CD4-positive, alpha-beta T cell (primary cell): ENCODE measurements at regions not wholly inside any gene's neighbourhood (a gene's known extent, or its start where the extent isn't known, plus 50 kb on each side); places are given as distances from the start of the nearest gene placed in this dataset.

Experiments used
- ATAC-seq: fragments of 200-7000 bp; cut with Tn5 transposase; one replicate; pipeline ENCODE4 v1.10.0; 2022; ENCODE audit warnings: mild to moderate bottlenecking; ENCODE audit not compliant: poor library complexity
- CTCF ChIA-PET: fragments of 350-600 bp; sonication (Branson Sonifier 250); formaldehyde crosslinking; loops from one replicate; lab custom pipeline; 2021; ENCODE audit warnings: antibody characterized with exemption, inconsistent platforms; lab: Charles Lee
- POLR2A ChIA-PET: fragments of 350-600 bp; sonication (Branson Sonifier 250); formaldehyde crosslinking; loops from one replicate; lab custom pipeline; 2021; ENCODE audit warnings: antibody characterized with exemption, inconsistent platforms; lab: Charles Lee
- DNase-seq, 14 experiments: peaks; one replicate each; pipeline ENCODE4 v3.0.0-alpha.2; 2013 to 2020; ENCODE audit warnings: mixed read lengths in 2 of 14
- H3K27ac ChIP-seq, 2 donors: one replicate each; pipeline versions ENCODE4 v1.5.1 to v1.7.0; 2013; ENCODE audit warnings: low read length in 2 of 2, low read depth in 1 of 2, mild to moderate bottlenecking in 1 of 2
- H3K27me3 ChIP-seq, 2 experiments: 1 replicate in 1 of 2; 2 replicates in 1 of 2; pipeline versions ENCODE4 v1.6.1 to v1.7.0; 2013; ENCODE audit warnings: low read length in 2 of 2, control low read depth in 1 of 2, mild to moderate bottlenecking in 1 of 2, moderate library complexity in 1 of 2; ENCODE audit not compliant: insufficient read depth in 2 of 2, control insufficient read depth in 1 of 2
- H3K36me3 ChIP-seq: one replicate; pipeline ENCODE4 v1.6.1; 2013; ENCODE audit warnings: low read length, control low read depth; ENCODE audit not compliant: insufficient read depth
- H3K4me1 ChIP-seq: one replicate; pipeline ENCODE4 v1.6.1; 2013; ENCODE audit warnings: low read length, control low read depth; ENCODE audit not compliant: insufficient read depth
- H3K4me3 ChIP-seq: one replicate; pipeline ENCODE4 v1.5.1; 2013; ENCODE audit warnings: mild to moderate bottlenecking, low read length, moderate library complexity
- H3K9me3 ChIP-seq, 2 experiments: 1 replicate in 1 of 2; 2 replicates in 1 of 2; pipeline versions ENCODE4 v1.6.1 to v1.7.0; 2013; ENCODE audit warnings: low read length in 2 of 2, mild to moderate bottlenecking in 2 of 2, control low read depth in 1 of 2, moderate library complexity in 1 of 2; ENCODE audit not compliant: control insufficient read depth in 1 of 2, insufficient read depth in 1 of 2
- H3K27ac Mint-ChIP-seq: one replicate; pipeline ENCODE4 v1.8.0; 2020; ENCODE audit warnings: mixed read lengths
- H3K27me3 Mint-ChIP-seq: one replicate; pipeline ENCODE4 v1.8.0; 2021; ENCODE audit warnings: mixed read lengths
- H3K36me3 Mint-ChIP-seq: one replicate; pipeline ENCODE4 v1.8.0; 2021; ENCODE audit warnings: low read depth, mixed read lengths
- H3K4me1 Mint-ChIP-seq: one replicate; pipeline ENCODE4 v1.8.0; 2021; ENCODE audit warnings: low read depth, mixed read lengths
- H3K4me3 Mint-ChIP-seq: one replicate; pipeline ENCODE4 v1.8.0; 2020; ENCODE audit warnings: mild to moderate bottlenecking, mixed read lengths
- H3K9me3 Mint-ChIP-seq: one replicate; pipeline ENCODE4 v1.8.0; 2020; ENCODE audit warnings: mixed read lengths
- intact Hi-C, 2 experiments: fragments of 100-400 bp; cut with DNase I in 1 of 2; cut with micrococcal nuclease in 1 of 2; formaldehyde crosslinking; loops; one replicate each; pipeline versions ENCODE4 v1.15.1 to v1.9.0; 2023 to 2025; cut with DNase I, micrococcal nuclease
- TF ChIP-seq, protein P1 (sequence below): fragments of 200-600 bp; IDR thresholded peaks from one replicate; pipeline ENCODE4 v1.8.0; 2022; ENCODE audit warnings: antibody characterized with exemption, mild to moderate bottlenecking

DNA sequence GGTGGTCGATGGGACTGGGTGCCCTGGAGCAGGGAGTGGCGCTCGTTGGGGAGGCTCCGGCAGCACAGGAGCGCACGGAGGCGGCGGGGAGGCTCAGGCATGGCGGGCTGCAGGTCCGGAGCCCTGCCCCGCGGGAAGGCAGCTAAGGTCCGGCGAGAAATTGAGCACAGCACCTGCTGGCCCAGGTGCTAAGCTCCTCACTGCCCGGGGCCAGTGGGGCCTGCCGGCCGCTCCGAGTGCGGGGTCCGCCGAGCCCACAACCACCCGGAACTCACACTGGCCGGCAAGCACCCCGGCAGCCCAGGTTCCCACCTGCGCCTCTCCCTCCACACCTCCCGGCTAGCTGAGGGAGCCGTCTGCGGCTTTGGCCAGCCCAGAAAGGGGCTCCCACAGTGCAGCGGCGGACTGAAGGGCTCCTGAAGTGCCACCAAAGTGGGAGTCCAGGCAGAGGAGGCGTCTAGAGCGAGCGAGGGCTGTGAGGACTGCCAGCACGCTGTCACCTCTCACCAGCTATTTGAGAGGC is 88.8 kb upstream of the EEF2KMT start:
- TF ChIP-seq, protein P1, sequence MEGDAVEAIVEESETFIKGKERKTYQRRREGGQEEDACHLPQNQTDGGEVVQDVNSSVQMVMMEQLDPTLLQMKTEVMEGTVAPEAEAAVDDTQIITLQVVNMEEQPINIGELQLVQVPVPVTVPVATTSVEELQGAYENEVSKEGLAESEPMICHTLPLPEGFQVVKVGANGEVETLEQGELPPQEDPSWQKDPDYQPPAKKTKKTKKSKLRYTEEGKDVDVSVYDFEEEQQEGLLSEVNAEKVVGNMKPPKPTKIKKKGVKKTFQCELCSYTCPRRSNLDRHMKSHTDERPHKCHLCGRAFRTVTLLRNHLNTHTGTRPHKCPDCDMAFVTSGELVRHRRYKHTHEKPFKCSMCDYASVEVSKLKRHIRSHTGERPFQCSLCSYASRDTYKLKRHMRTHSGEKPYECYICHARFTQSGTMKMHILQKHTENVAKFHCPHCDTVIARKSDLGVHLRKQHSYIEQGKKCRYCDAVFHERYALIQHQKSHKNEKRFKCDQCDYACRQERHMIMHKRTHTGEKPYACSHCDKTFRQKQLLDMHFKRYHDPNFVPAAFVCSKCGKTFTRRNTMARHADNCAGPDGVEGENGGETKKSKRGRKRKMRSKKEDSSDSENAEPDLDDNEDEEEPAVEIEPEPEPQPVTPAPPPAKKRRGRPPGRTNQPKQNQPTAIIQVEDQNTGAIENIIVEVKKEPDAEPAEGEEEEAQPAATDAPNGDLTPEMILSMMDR: no peak
- POLR2A ChIA-PET: no interaction called here

DNA sequence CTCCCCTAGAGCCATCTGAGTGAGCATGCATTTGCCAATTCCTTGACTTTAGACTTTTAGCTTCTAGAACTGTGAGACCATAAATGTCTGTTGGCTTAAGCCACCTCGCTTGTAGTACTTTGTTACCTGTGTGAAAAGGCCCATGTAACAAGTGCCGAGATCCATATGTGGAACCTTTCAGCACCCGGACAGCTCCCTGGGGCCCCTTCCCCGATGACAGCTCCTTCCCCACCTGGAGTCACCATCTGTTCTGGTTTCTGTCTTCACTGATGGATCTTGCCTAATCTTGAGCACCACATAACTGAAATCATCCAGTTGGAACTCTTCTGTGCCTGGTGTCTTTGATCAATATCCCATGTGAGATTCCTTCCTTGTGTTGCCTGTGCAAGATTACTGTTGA is 78.9 kb upstream of the EEF2KMT start:
- Mint-ChIP-seq H3K36me3 (no peaks in the 10 kb centered on the region), H3K27ac (no peak overlapping the region), H3K4me3 (no peak overlapping the region), H3K9me3 (peaks cover 6% of the 10 kb centered on the region), H3K27me3 (peaks cover 30% of the 10 kb centered on the region), H3K4me1 (no peaks in the 10 kb centered on the region)
- TF ChIP-seq, protein P1: no peak
- no peak for ATAC-seq
- Histone ChIP-seq H3K27me3 (peaks cover 4 to 6% of the 10 kb centered on the region in 2 experiments), H3K4me1 (no peaks in the 10 kb centered on the region), H3K36me3 (no peaks in the 10 kb centered on the region), H3K27ac (no peak overlapping the region), H3K4me3 (no peak overlapping the region), H3K9me3 (peaks cover 22 to 24% of the 10 kb centered on the region in 2 experiments)
- intact Hi-C loops: no loop called here
- CTCF ChIA-PET: no interaction called here
- DNase-seq: no peak
- POLR2A ChIA-PET: no interaction called here

More for the DNA sequence above, 88.8 kb upstream of the EEF2KMT start:
- CTCF ChIA-PET: no interaction called here
- Histone ChIP-seq H3K27ac (no peak overlapping the region), H3K9me3 (peaks cover 0 to 6% of the 10 kb centered on the region in 2 experiments), H3K27me3 (no peaks in the 10 kb centered on the region), H3K4me1 (no peaks in the 10 kb centered on the region), H3K4me3 (no peak overlapping the region), H3K36me3 (no peaks in the 10 kb centered on the region)
- Mint-ChIP-seq H3K4me1 (no peaks in the 10 kb centered on the region), H3K4me3 (no peak overlapping the region), H3K36me3 (no peaks in the 10 kb centered on the region), H3K27ac (no peak overlapping the region), H3K27me3 (no peaks in the 10 kb centered on the region), H3K9me3 (no peaks in the 10 kb centered on the region)
- no peak for ATAC-seq
- no peak for DNase-seq
- intact Hi-C loops: no loop called here

DNA sequence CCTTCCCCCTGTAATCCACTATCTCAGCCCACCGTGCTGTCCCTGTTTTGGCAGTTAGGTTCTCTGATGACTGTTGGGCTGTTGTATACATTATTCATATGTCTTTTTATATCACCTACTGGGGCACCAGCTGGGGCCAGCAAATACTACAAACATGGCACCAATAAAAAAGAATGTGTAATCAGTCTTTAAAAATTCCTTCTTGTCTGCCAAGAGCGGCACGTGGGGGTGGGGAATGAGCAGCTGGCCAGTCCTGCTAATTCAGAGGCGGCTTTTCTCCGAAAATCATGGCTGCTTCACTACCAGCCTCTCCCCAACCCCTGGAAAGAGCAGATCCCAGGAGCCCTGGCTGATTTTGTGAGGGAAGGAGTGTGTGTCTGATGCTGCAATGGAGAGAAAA is 77.7 kb upstream of the EEF2KMT start:
- no peak for DNase-seq
- no peaks in the 10 kb centered on the region for H3K36me3 Mint-ChIP-seq
- no peak overlapping the region for H3K27ac Mint-ChIP-seq
- H3K4me3 ChIP-seq: no peak overlapping the region
- TF ChIP-seq, protein P1: no peak
- H3K4me3 Mint-ChIP-seq: no peak overlapping the region
- H3K4me1 ChIP-seq: no peaks in the 10 kb centered on the region
- peaks cover 30% of the 10 kb centered on the region for H3K27me3 Mint-ChIP-seq
- H3K27me3 ChIP-seq: peaks cover 4 to 6% of the 10 kb centered on the region in 2 experiments
- ATAC-seq: no peak
- peaks cover 22 to 29% of the 10 kb centered on the region in 2 experiments for H3K9me3 ChIP-seq
- intact Hi-C loops: no loop called here
- no peaks in the 10 kb centered on the region for H3K36me3 ChIP-seq
- H3K4me1 Mint-ChIP-seq: no peaks in the 10 kb centered on the region
- peaks cover 6% of the 10 kb centered on the region for H3K9me3 Mint-ChIP-seq
- POLR2A ChIA-PET: no interaction called here
- CTCF ChIA-PET: no interaction called here
- no peak overlapping the region for H3K27ac ChIP-seq
